ENCODE measurements at regions not wholly inside any gene's neighbourhood (a gene's known extent, or its start where the extent isn't known, plus 50 kb on each side); places are given as distances from the start of the nearest gene placed in this dataset.

DNA sequence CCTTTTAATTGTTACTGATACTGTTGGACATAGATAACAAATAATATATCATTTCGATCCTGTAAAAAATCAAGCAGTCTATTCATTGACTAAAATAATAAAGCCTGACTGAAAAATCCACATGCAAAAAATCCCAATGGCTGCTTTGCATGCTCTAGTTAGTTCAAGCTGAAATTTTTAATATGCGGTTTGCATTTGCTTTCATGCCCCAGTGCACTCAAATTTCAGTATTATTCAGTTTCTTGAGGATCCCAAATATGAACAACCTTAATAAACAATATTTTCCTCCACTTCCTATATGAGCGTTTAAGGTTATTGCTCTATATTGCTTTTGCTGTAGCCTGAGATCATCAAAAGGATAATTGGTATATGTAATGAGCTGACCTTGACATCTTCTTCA, 75.1 kb upstream of the DPH5 start (continued):
- no peak for TF ChIP-seq MAX (IDR thresholded peaks at IDR 0.05; ENCODE audit: low read depth, low read length)
- TF ChIP-seq IRF5 (IDR thresholded peaks at IDR 0.05; ENCODE audit: borderline replicate concordance): no peak
- TF ChIP-seq GATAD2B (conservative IDR thresholded peaks at IDR 0.05; ENCODE audit: low read depth): no peak
- TF ChIP-seq SMC3 (IDR thresholded peaks at IDR 0.05; ENCODE audit: borderline replicate concordance, low read length): no peak
- no peak for TF ChIP-seq TBL1XR1 (IDR thresholded peaks at IDR 0.05; ENCODE audit: low read depth, low read length)
- TF ChIP-seq MYC (IDR thresholded peaks at IDR 0.05; ENCODE audit: insufficient read depth, insufficient read length, insufficient replicate concordance, low read length, severe bottlenecking): no peak
- TF ChIP-seq MTA3 (IDR thresholded peaks at IDR 0.05; ENCODE audit: borderline replicate concordance, low read length): no peak
- no peak for TF ChIP-seq KDM1A (IDR thresholded peaks at IDR 0.05; ENCODE audit: borderline replicate concordance)
- no peak for TF ChIP-seq RB1 (IDR thresholded peaks at IDR 0.05; ENCODE audit: borderline replicate concordance)
- peak; percentile 69 for TF ChIP-seq MTA2 (IDR thresholded peaks at IDR 0.05; ENCODE audit: low read depth)
- TF ChIP-seq ZZZ3 (IDR thresholded peaks at IDR 0.05; ENCODE audit: control insufficient read depth, insufficient read length, low read depth): no peak
- TF ChIP-seq HDGF (IDR thresholded peaks at IDR 0.05): no peak
- no peak for TF ChIP-seq TCF12 (IDR thresholded peaks at IDR 0.05; ENCODE audit: low read depth, low read length)
- TF ChIP-seq ATF7 (IDR thresholded peaks at IDR 0.05; ENCODE audit: low read depth): no peak
- no peak for TF ChIP-seq MEF2B (IDR thresholded peaks at IDR 0.05; ENCODE audit: partially characterized antibody, poor library complexity, severe bottlenecking)
- TF ChIP-seq ZBTB11 (CRISPR knock-in tag; IDR thresholded peaks at IDR 0.05): no peak
- no peak for TF ChIP-seq ELK1 (IDR thresholded peaks at IDR 0.05; ENCODE audit: low read depth, low read length)
- TF ChIP-seq NFIC (IDR thresholded peaks at IDR 0.05; ENCODE audit: low read depth, low read length): 0 out of 2 replicates have a peak, but pooled peaks have one; percentile 32
- TF ChIP-seq, protein P1, sequence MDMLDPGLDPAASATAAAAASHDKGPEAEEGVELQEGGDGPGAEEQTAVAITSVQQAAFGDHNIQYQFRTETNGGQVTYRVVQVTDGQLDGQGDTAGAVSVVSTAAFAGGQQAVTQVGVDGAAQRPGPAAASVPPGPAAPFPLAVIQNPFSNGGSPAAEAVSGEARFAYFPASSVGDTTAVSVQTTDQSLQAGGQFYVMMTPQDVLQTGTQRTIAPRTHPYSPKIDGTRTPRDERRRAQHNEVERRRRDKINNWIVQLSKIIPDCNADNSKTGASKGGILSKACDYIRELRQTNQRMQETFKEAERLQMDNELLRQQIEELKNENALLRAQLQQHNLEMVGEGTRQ (IDR thresholded peaks at IDR 0.05; ENCODE audit: borderline replicate concordance, low read depth, low read length): no peak
- TF ChIP-seq, protein P2, sequence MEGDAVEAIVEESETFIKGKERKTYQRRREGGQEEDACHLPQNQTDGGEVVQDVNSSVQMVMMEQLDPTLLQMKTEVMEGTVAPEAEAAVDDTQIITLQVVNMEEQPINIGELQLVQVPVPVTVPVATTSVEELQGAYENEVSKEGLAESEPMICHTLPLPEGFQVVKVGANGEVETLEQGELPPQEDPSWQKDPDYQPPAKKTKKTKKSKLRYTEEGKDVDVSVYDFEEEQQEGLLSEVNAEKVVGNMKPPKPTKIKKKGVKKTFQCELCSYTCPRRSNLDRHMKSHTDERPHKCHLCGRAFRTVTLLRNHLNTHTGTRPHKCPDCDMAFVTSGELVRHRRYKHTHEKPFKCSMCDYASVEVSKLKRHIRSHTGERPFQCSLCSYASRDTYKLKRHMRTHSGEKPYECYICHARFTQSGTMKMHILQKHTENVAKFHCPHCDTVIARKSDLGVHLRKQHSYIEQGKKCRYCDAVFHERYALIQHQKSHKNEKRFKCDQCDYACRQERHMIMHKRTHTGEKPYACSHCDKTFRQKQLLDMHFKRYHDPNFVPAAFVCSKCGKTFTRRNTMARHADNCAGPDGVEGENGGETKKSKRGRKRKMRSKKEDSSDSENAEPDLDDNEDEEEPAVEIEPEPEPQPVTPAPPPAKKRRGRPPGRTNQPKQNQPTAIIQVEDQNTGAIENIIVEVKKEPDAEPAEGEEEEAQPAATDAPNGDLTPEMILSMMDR (IDR thresholded peaks at IDR 0.05 in 2 of 3, conservative IDR thresholded peaks at IDR 0.05 in 1 of 3; ENCODE audit: control insufficient read depth in 2 of 3, extremely low read depth in 1 of 3, insufficient read depth in 1 of 3, low read depth in 3 of 3, low read length in 3 of 3): no peak
- 0 out of 2 replicates have a peak, but pooled peaks have one; percentile 41 for TF ChIP-seq PAX5 (IDR thresholded peaks at IDR 0.05; ENCODE audit: borderline replicate concordance, low read depth, low read length)
- TF ChIP-seq LARP7 (IDR thresholded peaks at IDR 0.05): no peak
- TF ChIP-seq NR2C2 (IDR thresholded peaks at IDR 0.05; ENCODE audit: borderline replicate concordance, control insufficient read depth, insufficient read length, low read depth): no peak
